ENCODE measurements at regions not wholly inside any gene's neighbourhood (a gene's known extent, or its start where the extent isn't known, plus 50 kb on each side); places are given as distances from the start of the nearest gene placed in this dataset.

DNA sequence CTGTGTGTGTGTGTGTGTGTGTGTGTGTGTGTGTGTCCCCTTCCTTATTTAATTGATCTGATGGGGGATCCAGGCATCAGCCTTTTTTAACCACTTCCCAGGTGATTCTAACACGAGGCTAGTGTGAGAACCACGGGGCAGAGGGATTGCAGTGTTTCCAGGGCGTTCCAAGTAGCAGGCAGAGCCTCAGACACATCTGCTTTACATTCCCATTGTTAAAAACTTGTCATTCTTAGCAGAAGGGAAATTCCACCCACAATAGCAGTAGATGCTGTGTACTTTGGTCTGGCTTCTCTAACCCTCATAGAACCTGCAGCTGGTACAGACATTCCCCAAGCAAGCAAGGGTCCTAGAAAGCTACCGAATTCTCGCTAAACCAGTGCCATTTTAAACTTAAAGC is 81.9 kb upstream of the SLC30A5 start:
- no peak overlapping the region for H3K4me3 ChIP-seq (ENCODE audit: low read depth, low read length)
- ChIA-PET POLR2A (interaction anchor here (0.5 kb wide), 1 partner anchor 95 kb away, joined by 3 read pairs; no protein-coding TSS in a partner anchor), CTCF (interaction anchor here (0.6 to 2.3 kb wide), 5 partner anchors 12 to 37 kb away, joined by 3 to 16 read pairs (median 5); no protein-coding TSS in a partner anchor)
- no peaks in the 10 kb centered on the region for H3K36me3 ChIP-seq (ENCODE audit: control insufficient read depth in 2 of 2, insufficient read depth in 1 of 2, low read length in 2 of 2)
- no peak overlapping the region for H3K27ac ChIP-seq (ENCODE audit: extremely low read depth, low read depth, low read length)
- H3K9me3 ChIP-seq (ENCODE audit: control insufficient read depth, insufficient read depth, low read depth, low read length): no peaks in the 10 kb centered on the region
- no peak for TF ChIP-seq ZNF629 (tag by site-specific recombination; IDR thresholded peaks at IDR 0.05)
- no peak for TF ChIP-seq ZNF324 (tag by site-specific recombination; IDR thresholded peaks at IDR 0.05)
- TF ChIP-seq TCF7L2 (IDR thresholded peaks at IDR 0.05; ENCODE audit: borderline replicate concordance, low read depth, low read length): no peak
- TF ChIP-seq ZNF514 (tag by site-specific recombination; IDR thresholded peaks at IDR 0.05): no peak
- no peak for TF ChIP-seq PRDM1 (tag by site-specific recombination; IDR thresholded peaks at IDR 0.05)
- TF ChIP-seq ZNF785 (tag by site-specific recombination; IDR thresholded peaks at IDR 0.05): no peak
- no peak for TF ChIP-seq ZNF623 (tag by site-specific recombination; IDR thresholded peaks at IDR 0.05)
- TF ChIP-seq, protein P1, sequence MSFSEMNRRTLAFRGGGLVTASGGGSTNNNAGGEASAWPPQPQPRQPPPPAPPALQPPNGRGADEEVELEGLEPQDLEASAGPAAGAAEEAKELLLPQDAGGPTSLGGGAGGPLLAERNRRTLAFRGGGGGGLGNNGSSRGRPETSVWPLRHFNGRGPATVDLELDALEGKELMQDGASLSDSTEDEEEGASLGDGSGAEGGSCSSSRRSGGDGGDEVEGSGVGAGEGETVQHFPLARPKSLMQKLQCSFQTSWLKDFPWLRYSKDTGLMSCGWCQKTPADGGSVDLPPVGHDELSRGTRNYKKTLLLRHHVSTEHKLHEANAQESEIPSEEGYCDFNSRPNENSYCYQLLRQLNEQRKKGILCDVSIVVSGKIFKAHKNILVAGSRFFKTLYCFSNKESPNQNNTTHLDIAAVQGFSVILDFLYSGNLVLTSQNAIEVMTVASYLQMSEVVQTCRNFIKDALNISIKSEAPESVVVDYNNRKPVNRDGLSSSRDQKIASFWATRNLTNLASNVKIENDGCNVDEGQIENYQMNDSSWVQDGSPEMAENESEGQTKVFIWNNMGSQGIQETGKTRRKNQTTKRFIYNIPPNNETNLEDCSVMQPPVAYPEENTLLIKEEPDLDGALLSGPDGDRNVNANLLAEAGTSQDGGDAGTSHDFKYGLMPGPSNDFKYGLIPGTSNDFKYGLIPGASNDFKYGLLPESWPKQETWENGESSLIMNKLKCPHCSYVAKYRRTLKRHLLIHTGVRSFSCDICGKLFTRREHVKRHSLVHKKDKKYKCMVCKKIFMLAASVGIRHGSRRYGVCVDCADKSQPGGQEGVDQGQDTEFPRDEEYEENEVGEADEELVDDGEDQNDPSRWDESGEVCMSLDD (tag by site-specific recombination; IDR thresholded peaks at IDR 0.05): no peak
- TF ChIP-seq, protein P2, sequence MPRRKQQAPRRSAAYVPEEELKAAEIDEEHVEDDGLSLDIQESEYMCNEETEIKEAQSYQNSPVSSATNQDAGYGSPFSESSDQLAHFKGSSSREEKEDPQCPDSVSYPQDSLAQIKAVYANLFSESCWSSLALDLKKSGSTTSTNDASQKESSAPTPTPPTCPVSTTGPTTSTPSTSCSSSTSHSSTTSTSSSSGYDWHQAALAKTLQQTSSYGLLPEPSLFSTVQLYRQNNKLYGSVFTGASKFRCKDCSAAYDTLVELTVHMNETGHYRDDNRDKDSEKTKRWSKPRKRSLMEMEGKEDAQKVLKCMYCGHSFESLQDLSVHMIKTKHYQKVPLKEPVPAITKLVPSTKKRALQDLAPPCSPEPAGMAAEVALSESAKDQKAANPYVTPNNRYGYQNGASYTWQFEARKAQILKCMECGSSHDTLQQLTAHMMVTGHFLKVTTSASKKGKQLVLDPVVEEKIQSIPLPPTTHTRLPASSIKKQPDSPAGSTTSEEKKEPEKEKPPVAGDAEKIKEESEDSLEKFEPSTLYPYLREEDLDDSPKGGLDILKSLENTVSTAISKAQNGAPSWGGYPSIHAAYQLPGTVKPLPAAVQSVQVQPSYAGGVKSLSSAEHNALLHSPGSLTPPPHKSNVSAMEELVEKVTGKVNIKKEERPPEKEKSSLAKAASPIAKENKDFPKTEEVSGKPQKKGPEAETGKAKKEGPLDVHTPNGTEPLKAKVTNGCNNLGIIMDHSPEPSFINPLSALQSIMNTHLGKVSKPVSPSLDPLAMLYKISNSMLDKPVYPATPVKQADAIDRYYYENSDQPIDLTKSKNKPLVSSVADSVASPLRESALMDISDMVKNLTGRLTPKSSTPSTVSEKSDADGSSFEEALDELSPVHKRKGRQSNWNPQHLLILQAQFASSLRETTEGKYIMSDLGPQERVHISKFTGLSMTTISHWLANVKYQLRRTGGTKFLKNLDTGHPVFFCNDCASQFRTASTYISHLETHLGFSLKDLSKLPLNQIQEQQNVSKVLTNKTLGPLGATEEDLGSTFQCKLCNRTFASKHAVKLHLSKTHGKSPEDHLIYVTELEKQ (tag by site-specific recombination; IDR thresholded peaks at IDR 0.05; ENCODE audit: borderline replicate concordance): no peak
- no peak for TF ChIP-seq ZNF23 (tag by site-specific recombination; IDR thresholded peaks at IDR 0.05; ENCODE audit: borderline replicate concordance)
- TF ChIP-seq FEZF1 (tag by site-specific recombination; IDR thresholded peaks at IDR 0.05): no peak
- TF ChIP-seq ZNF585B (tag by site-specific recombination; IDR thresholded peaks at IDR 0.05): no peak
- no peak for TF ChIP-seq ZNF670 (tag by site-specific recombination; IDR thresholded peaks at IDR 0.05; ENCODE audit: low read depth)
- no peak for TF ChIP-seq ZNF311 (tag by site-specific recombination; IDR thresholded peaks at IDR 0.05; ENCODE audit: borderline replicate concordance)
- TF ChIP-seq ZNF19 (tag by site-specific recombination; IDR thresholded peaks at IDR 0.05; ENCODE audit: low read depth): no peak
- no peak for TF ChIP-seq ZNF280C (tag by site-specific recombination; IDR thresholded peaks at IDR 0.05)
- TF ChIP-seq ZNF544 (tag by site-specific recombination; IDR thresholded peaks at IDR 0.05): no peak
- no peak for TF ChIP-seq ZNF596 (tag by site-specific recombination; IDR thresholded peaks at IDR 0.05)
- TF ChIP-seq, protein P3, sequence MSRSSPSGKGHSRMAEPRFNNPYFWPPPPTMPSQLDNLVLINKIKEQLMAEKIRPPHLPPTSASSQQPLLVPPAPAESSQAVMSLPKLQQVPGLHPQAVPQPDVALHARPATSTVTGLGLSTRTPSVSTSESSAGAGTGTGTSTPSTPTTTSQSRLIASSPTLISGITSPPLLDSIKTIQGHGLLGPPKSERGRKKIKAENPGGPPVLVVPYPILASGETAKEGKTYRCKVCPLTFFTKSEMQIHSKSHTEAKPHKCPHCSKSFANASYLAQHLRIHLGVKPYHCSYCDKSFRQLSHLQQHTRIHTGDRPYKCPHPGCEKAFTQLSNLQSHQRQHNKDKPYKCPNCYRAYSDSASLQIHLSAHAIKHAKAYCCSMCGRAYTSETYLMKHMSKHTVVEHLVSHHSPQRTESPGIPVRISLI (tag by site-specific recombination; IDR thresholded peaks at IDR 0.05): no peak
- TF ChIP-seq ZNF791 (tag by site-specific recombination; IDR thresholded peaks at IDR 0.05): no peak
- H3K4me1 ChIP-seq (ENCODE audit: control insufficient read depth, insufficient read depth, low read length): 0 out of 2 replicates have a peak, but pooled peaks cover 2% of the 10 kb centered on the region
